Peyer's patch (tissue), 4 donors: ENCODE measurements at regions not wholly inside any gene's neighbourhood (a gene's known extent, or its start where the extent isn't known, plus 50 kb on each side); places are given as distances from the start of the nearest gene placed in this dataset.

Experiments used
- POLR2A ChIP-seq, 2 donors: fragments of 450-650 bp; IDR thresholded peaks; one replicate each; pipeline ENCODE4 v1.5.1; 2017; ENCODE audit warnings: antibody characterized with exemption in 2 of 2, mild to moderate bottlenecking in 2 of 2, moderate library complexity in 2 of 2
- TF ChIP-seq, protein P1 (sequence below), 6 experiments: fragments of 450-650 bp in 4 of 6; fragments of 200-600 bp in 2 of 6; sonication (generic) in 1 of 6; IDR thresholded peaks; one replicate each; pipeline ENCODE4 v1.5.1; 2017 to 2019; ENCODE audit warnings: antibody characterized with exemption in 6 of 6, mild to moderate bottlenecking in 3 of 6, moderate library complexity in 1 of 6

DNA sequence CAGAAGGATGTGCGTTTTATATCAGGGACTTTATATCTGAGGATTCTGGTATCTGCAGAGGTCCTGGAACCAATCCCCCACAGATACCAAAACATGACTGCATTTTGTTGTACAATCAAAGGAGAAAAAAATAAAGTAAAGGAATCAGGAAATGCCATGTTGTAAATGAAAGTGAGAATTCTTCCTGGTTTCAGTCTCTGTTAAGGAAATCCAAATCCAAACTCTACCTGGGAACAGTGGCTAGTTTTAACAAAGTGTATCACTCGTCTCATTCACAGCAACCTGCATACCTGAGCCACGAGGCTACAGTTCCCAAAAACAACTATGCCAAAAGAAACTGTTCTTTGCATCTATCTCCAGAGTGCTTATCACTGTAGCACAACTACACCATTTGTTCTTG lies 77.3 kb upstream of the ATF3 start:
- TF ChIP-seq, protein P1, sequence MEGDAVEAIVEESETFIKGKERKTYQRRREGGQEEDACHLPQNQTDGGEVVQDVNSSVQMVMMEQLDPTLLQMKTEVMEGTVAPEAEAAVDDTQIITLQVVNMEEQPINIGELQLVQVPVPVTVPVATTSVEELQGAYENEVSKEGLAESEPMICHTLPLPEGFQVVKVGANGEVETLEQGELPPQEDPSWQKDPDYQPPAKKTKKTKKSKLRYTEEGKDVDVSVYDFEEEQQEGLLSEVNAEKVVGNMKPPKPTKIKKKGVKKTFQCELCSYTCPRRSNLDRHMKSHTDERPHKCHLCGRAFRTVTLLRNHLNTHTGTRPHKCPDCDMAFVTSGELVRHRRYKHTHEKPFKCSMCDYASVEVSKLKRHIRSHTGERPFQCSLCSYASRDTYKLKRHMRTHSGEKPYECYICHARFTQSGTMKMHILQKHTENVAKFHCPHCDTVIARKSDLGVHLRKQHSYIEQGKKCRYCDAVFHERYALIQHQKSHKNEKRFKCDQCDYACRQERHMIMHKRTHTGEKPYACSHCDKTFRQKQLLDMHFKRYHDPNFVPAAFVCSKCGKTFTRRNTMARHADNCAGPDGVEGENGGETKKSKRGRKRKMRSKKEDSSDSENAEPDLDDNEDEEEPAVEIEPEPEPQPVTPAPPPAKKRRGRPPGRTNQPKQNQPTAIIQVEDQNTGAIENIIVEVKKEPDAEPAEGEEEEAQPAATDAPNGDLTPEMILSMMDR (IDR thresholded peaks at IDR 0.05) = no peak
- no peak for TF ChIP-seq POLR2A (IDR thresholded peaks at IDR 0.05)
